ENCODE measurements at regions not wholly inside any gene's neighbourhood (a gene's known extent, or its start where the extent isn't known, plus 50 kb on each side); places are given as distances from the start of the nearest gene placed in this dataset.

DNA sequence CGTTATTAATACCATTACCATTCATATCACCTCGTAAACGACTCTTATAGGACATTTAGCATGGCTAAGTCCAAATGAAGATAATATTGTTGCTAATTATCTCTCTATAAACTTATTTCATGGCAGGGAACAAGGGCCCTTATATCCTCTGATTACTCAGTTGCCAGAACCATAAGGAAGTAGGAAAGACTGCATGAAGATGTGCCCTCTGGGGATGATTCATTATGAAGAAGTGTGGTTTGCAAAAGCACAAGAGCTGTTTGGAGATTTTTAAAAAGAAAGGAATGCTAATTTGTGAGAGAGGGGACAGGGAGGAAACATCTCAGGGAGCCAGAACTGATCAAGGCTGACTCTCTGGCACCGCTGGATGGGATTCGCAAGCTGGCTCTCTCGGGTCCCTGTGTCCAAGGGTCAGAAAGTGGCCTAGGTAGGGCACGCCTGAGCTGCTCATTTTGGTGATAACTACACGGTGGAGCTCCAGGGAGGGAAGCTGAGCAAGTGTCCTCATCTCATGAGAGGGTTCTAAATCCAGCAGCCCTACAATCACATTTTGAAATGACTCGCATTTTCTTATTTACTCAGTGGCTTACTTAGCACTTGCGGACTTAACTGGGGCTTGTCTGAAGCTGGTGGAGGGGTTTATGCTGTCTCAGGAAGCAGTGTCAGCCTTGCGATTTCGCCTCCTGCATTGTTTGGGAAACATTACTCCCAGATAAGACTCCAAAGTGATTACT is 136.8 kb downstream of the C5orf15 start:
- DNase-seq: no peak
- H3K4me3 ChIP-seq: no peak overlapping the region
- H3K9me3 ChIP-seq: no peaks in the 10 kb centered on the region
- no peaks in the 10 kb centered on the region for H3K27me3 ChIP-seq
- H3K4me1 ChIP-seq: no peaks in the 10 kb centered on the region
- no peaks in the 10 kb centered on the region for H3K36me3 ChIP-seq
- H3K27ac ChIP-seq: no peak overlapping the region
- TF ChIP-seq, protein P1, sequence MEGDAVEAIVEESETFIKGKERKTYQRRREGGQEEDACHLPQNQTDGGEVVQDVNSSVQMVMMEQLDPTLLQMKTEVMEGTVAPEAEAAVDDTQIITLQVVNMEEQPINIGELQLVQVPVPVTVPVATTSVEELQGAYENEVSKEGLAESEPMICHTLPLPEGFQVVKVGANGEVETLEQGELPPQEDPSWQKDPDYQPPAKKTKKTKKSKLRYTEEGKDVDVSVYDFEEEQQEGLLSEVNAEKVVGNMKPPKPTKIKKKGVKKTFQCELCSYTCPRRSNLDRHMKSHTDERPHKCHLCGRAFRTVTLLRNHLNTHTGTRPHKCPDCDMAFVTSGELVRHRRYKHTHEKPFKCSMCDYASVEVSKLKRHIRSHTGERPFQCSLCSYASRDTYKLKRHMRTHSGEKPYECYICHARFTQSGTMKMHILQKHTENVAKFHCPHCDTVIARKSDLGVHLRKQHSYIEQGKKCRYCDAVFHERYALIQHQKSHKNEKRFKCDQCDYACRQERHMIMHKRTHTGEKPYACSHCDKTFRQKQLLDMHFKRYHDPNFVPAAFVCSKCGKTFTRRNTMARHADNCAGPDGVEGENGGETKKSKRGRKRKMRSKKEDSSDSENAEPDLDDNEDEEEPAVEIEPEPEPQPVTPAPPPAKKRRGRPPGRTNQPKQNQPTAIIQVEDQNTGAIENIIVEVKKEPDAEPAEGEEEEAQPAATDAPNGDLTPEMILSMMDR (IDR thresholded peaks at IDR 0.05): no peak
- no peak for TF ChIP-seq POLR2A (IDR thresholded peaks at IDR 0.05)
- intact Hi-C loops (cut with DNase I; ENCODE audit: low total_unique reads): no loop called here

DNA sequence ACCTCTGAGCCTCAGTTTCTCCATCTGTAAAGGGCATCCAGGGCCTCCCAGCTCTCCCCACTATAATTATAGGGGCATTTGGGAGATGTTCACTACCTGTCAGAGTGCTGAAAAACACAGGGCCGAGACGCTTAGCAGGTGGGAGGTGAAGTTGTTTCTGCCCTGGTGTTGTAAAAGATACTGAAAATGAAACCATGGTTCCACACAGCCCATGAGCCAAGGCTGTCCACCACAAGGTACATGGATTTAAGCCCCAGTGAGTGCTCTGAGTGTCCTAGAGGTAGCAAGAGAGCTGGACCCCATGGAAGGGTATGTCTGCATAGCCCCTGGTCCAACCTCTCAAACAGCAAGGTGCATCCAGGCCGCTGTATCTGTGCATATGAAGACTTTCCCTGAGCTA is 137.5 kb downstream of the C5orf15 start:
- no peak overlapping the region for H3K27ac ChIP-seq
- no peak for TF ChIP-seq POLR2A (IDR thresholded peaks at IDR 0.05)
- TF ChIP-seq, protein P1 (IDR thresholded peaks at IDR 0.05): no peak
- no peak for DNase-seq

DNA sequence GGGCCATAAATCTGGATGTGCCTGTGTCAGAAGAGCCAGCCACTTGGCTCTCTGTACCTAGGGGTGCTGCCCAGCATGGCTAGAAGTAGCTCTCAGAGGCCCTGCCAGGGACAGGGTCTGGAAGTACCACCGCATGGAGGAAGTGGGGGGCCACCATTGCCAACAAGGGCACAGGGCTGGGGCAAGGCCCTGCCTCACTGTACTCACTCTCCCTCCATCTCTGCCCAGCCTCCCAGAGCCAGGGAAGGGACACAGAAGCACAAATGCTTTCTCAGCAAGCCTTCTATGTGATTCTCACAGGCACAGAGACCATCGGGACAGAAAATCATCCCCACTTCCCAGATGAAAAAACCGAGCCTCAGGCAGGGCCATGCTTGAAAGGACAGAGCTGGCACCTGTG is 138.1 kb downstream of the C5orf15 start:
- Histone ChIP-seq H3K27ac (no peak overlapping the region), H3K4me3 (no peak overlapping the region), H3K4me1 (no peaks in the 10 kb centered on the region), H3K27me3 (no peaks in the 10 kb centered on the region), H3K36me3 (no peaks in the 10 kb centered on the region), H3K9me3 (no peaks in the 10 kb centered on the region)
- no peak for TF ChIP-seq POLR2A (IDR thresholded peaks at IDR 0.05)
- TF ChIP-seq, protein P1 (IDR thresholded peaks at IDR 0.05): no peak
- intact Hi-C loops (cut with DNase I; ENCODE audit: low total_unique reads): no loop called here
- no peak for DNase-seq

More for the DNA sequence above, 137.5 kb downstream of the C5orf15 start:
- no peak overlapping the region for H3K4me3 ChIP-seq
- no peaks in the 10 kb centered on the region for H3K4me1 ChIP-seq
- H3K27me3 ChIP-seq: no peaks in the 10 kb centered on the region
- H3K36me3 ChIP-seq: no peaks in the 10 kb centered on the region
- intact Hi-C loops (cut with DNase I; ENCODE audit: low total_unique reads): no loop called here
- H3K9me3 ChIP-seq: no peaks in the 10 kb centered on the region

DNA sequence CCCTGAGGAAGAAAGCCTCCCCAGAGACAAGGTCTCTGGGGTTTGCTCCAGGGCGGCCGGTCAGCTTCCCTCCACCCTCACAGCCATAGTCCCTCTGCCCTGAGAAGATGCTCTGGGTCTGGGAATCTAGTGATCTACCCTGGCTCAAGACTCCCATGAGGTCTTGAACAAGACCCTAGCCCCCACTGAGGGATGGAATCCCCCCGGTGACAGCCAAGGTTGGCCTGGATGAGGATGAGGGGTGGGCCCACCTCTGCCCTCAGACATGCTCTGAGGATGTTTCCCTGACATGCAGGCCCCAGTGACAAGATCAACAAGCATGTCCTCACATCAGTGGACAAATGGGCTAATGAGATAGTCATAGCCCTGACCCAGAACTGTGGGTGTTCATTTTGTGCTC is 138.6 kb downstream of the C5orf15 start:
- intact Hi-C loops (cut with DNase I; ENCODE audit: low total_unique reads): no loop called here
- Histone ChIP-seq H3K9me3 (no peaks in the 10 kb centered on the region), H3K36me3 (no peaks in the 10 kb centered on the region), H3K27me3 (no peaks in the 10 kb centered on the region), H3K27ac (no peak overlapping the region), H3K4me3 (no peak overlapping the region), H3K4me1 (no peaks in the 10 kb centered on the region)
- no peak for TF ChIP-seq POLR2A (IDR thresholded peaks at IDR 0.05)
- TF ChIP-seq, protein P1 (IDR thresholded peaks at IDR 0.05): no peak
- no peak for DNase-seq

DNA sequence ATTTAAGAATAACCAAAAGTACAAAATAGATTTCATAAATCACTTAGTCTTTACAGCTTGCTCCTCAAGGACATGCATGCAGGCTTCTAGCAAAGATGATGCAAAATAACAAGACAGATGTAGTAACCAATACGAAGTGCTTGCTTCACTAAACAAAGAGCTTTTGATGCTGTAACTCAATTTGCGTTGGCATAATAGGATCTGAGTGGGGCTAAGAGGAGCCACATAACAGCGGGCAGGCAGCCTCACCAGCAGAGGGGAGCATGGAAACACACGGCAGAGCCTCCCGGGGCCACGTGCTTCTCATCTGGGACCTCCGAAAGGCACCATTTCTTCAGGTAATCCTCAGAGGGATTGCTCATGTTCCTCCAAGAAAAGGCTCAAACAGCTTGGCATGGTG is 139.7 kb downstream of the C5orf15 start:
- no peak for DNase-seq
- TF ChIP-seq, protein P1 (IDR thresholded peaks at IDR 0.05): no peak
- no peak for TF ChIP-seq POLR2A (IDR thresholded peaks at IDR 0.05)
- H3K4me3 ChIP-seq: no peak overlapping the region
- no peak overlapping the region for H3K27ac ChIP-seq
- H3K4me1 ChIP-seq: no peaks in the 10 kb centered on the region
- H3K27me3 ChIP-seq: no peaks in the 10 kb centered on the region
- intact Hi-C loops (cut with DNase I; ENCODE audit: low total_unique reads): no loop called here
- no peaks in the 10 kb centered on the region for H3K9me3 ChIP-seq
- no peaks in the 10 kb centered on the region for H3K36me3 ChIP-seq

All from uterus (tissue), 3 donors.